ENCODE measurements at regions not wholly inside any gene's neighbourhood (a gene's known extent, or its start where the extent isn't known, plus 50 kb on each side); places are given as distances from the start of the nearest gene placed in this dataset.

GRCh38 chr5:42900734-42901133 lies 89.0 kb upstream of the SELENOP start:
- in situ Hi-C loops (cut with MboI) = loop anchor here (25.0 kb wide), 1 partner anchor 487 kb away; no protein-coding TSS in a partner anchor
- TF ChIP-seq EZH2phosphoT487 (IDR thresholded peaks at IDR 0.05; ENCODE audit: insufficient read depth, low read depth) = no peak
- TF ChIP-seq EZH2 (IDR thresholded peaks at IDR 0.05; ENCODE audit: insufficient read depth, poor library complexity, severe bottlenecking) = no peak
- Histone ChIP-seq H3F3A (ENCODE audit: insufficient read depth) (no peaks in the 10 kb centered on the region), H3K27me3 (replicated peaks; ENCODE audit: insufficient read depth) (peaks cover 16% of the 10 kb centered on the region; the same call in 1 of the 2 replicates), H3K9me2 (ENCODE audit: insufficient read depth) (no peaks in the 10 kb centered on the region), H3K9me3 (ENCODE audit: low read depth) (no peaks in the 10 kb centered on the region), H3K36me3 (ENCODE audit: low read depth) (no peaks in the 10 kb centered on the region), H2AFZ (no peak overlapping the region), H3K79me2 (ENCODE audit: insufficient read depth) (no peaks in the 10 kb centered on the region), H3K4me3 (no peak overlapping the region), H3K4me2 (ENCODE audit: unreplicated experiment) (no peak overlapping the region), H3K27ac (no peak overlapping the region), H3K9ac (no peak overlapping the region), H4K20me1 (ENCODE audit: insufficient read depth) (no peaks in the 10 kb centered on the region), H3K4me1 (ENCODE audit: insufficient read depth) (no peaks in the 10 kb centered on the region)
- WGBS, 2 experiments (ENCODE audit: low coverage in 1 of 2, low lambda C conversion rate in 2 of 2, missing lambda C conversion rate in 2 of 2) = 54 to 57% methylated on average over 1 of the region's 1 CpG
- no peak for DNase-seq

DNA sequence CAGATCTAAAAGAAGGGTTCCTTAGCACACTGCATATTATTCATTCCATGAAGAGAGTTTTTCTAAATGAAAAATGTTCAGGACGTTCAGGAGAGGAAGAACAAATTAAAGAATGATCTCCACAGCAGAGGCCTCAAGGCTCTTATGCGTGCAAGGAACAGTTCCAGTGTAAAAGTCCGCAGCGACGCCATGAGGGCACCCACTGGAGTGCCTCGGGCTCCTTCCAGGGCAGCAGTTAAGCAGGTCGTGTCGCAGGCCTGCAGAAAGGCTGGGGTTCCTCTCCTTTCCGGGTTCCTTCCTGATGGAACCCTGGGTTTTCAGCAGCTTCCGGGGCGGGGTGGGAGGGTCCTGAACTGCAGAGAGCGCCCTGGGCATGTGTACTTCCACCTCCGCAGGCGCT lies 87.1 kb upstream of the SELENOP start:
- Histone ChIP-seq H3K27me3 (replicated peaks; ENCODE audit: insufficient read depth) (peaks cover 12% of the 10 kb centered on the region; the same call in 1 of the 2 replicates), H4K20me1 (ENCODE audit: insufficient read depth) (no peaks in the 10 kb centered on the region), H3K79me2 (ENCODE audit: insufficient read depth) (no peaks in the 10 kb centered on the region), H2AFZ (no peak overlapping the region), H3K4me3 (no peak overlapping the region), H3K36me3 (ENCODE audit: low read depth) (no peaks in the 10 kb centered on the region), H3K4me1 (ENCODE audit: insufficient read depth) (no peaks in the 10 kb centered on the region), H3K9me2 (ENCODE audit: insufficient read depth) (no peaks in the 10 kb centered on the region), H3F3A (ENCODE audit: insufficient read depth) (no peaks in the 10 kb centered on the region), H3K4me2 (ENCODE audit: unreplicated experiment) (no peak overlapping the region), H3K9ac (no peak overlapping the region), H3K9me3 (ENCODE audit: low read depth) (no peaks in the 10 kb centered on the region), H3K27ac (no peak overlapping the region)
- TF ChIP-seq EZH2 (IDR thresholded peaks at IDR 0.05; ENCODE audit: insufficient read depth, poor library complexity, severe bottlenecking) (no peak), EZH2phosphoT487 (IDR thresholded peaks at IDR 0.05; ENCODE audit: insufficient read depth, low read depth) (no peak)
- 66 to 71% methylated on average over 14 of the region's 14 CpGs for WGBS, 2 experiments (ENCODE audit: low coverage in 1 of 2, low lambda C conversion rate in 2 of 2, missing lambda C conversion rate in 2 of 2)
- in situ Hi-C loops (cut with MboI) = loop anchor here (25.0 kb wide), 1 partner anchor 311 kb away; no protein-coding TSS in a partner anchor
- DNase-seq = no peak

- DNase-seq = no peak
- H4K20me1 ChIP-seq (ENCODE audit: insufficient read depth) = no peaks in the 10 kb centered on the region
- no peak overlapping the region for H3K27ac ChIP-seq
- no peaks in the 10 kb centered on the region for H3K9me3 ChIP-seq (ENCODE audit: low read depth)
- no peaks in the 10 kb centered on the region for H3K79me2 ChIP-seq (ENCODE audit: insufficient read depth)
- no peak for TF ChIP-seq EZH2phosphoT487 (IDR thresholded peaks at IDR 0.05; ENCODE audit: insufficient read depth, low read depth)
- no peak overlapping the region for H2AFZ ChIP-seq
- H3K4me3 ChIP-seq = no peak overlapping the region
- no peaks in the 10 kb centered on the region for H3K4me1 ChIP-seq (ENCODE audit: insufficient read depth)
- in situ Hi-C loops (cut with MboI) = loop anchor here (25.0 kb wide), 1 partner anchor 309 kb away; no protein-coding TSS in a partner anchor
- H3F3A ChIP-seq (ENCODE audit: insufficient read depth) = no peaks in the 10 kb centered on the region
- no peaks in the 10 kb centered on the region for H3K36me3 ChIP-seq (ENCODE audit: low read depth)
- H3K9me2 ChIP-seq (ENCODE audit: insufficient read depth) = no peaks in the 10 kb centered on the region
- no peak overlapping the region for H3K4me2 ChIP-seq (ENCODE audit: unreplicated experiment)
- peaks cover 16% of the 10 kb centered on the region; the same call in 1 of the 2 replicates for H3K27me3 ChIP-seq (replicated peaks; ENCODE audit: insufficient read depth)
- H3K9ac ChIP-seq = no peak overlapping the region
- 37 to 49% methylated on average over 3 of the region's 3 CpGs for WGBS, 2 experiments (ENCODE audit: low coverage in 1 of 2, low lambda C conversion rate in 2 of 2, missing lambda C conversion rate in 2 of 2)
Measured at GRCh38 chr5:42896523-42896922, 84.8 kb upstream of the SELENOP start.

- Histone ChIP-seq H3K4me3 (no peak overlapping the region), H4K20me1 (ENCODE audit: insufficient read depth) (no peaks in the 10 kb centered on the region), H3K4me1 (ENCODE audit: insufficient read depth) (no peaks in the 10 kb centered on the region), H3K9ac (no peak overlapping the region), H3K9me3 (ENCODE audit: low read depth) (no peaks in the 10 kb centered on the region), H3K9me2 (ENCODE audit: insufficient read depth) (no peaks in the 10 kb centered on the region), H3K79me2 (ENCODE audit: insufficient read depth) (no peaks in the 10 kb centered on the region), H2AFZ (no peak overlapping the region), H3K36me3 (ENCODE audit: low read depth) (no peaks in the 10 kb centered on the region), H3F3A (ENCODE audit: insufficient read depth) (no peaks in the 10 kb centered on the region), H3K4me2 (ENCODE audit: unreplicated experiment) (no peak overlapping the region), H3K27me3 (replicated peaks; ENCODE audit: insufficient read depth) (peaks cover 21% of the 10 kb centered on the region; the same call in 1 of the 2 replicates), H3K27ac (no peak overlapping the region)
- WGBS, 2 experiments (ENCODE audit: low coverage in 1 of 2, low lambda C conversion rate in 2 of 2, missing lambda C conversion rate in 2 of 2) = 54 to 64% methylated on average over 15 to 20 of the region's 20 CpGs
- in situ Hi-C loops (cut with MboI) = loop anchor here (25.0 kb wide), 1 partner anchor 307 kb away; no protein-coding TSS in a partner anchor
- no peak for DNase-seq
- TF ChIP-seq EZH2 (IDR thresholded peaks at IDR 0.05; ENCODE audit: insufficient read depth, poor library complexity, severe bottlenecking) (no peak), EZH2phosphoT487 (IDR thresholded peaks at IDR 0.05; ENCODE audit: insufficient read depth, low read depth) (no peak)
Measured at GRCh38 chr5:42894057-42894456, 82.4 kb upstream of the SELENOP start.
